Keratinocyte (primary cell): ENCODE measurements at regions not wholly inside any gene's neighbourhood (a gene's known extent, or its start where the extent isn't known, plus 50 kb on each side); places are given as distances from the start of the nearest gene placed in this dataset.

Source experiments
- DNase-seq: peaks from one replicate; pipeline ENCODE4 v3.0.0-alpha.2; 2011; ENCODE audit warnings: low read depth, missing footprints, low spot score
- FAIRE-seq: peaks from 2 replicates; lab custom pipeline; 2011; peaks lifted over from hg19 to GRCh38; lab: Jason Lieb, UNC
- H2AFZ ChIP-seq: 2 replicates; pipeline ENCODE4 v1.6.0; 2012; ENCODE audit warnings: low read length, control low read depth, inconsistent platforms; ENCODE audit not compliant: control insufficient read depth
- H3K27ac ChIP-seq: 2 replicates; pipeline ENCODE4 v1.5.1; 2011; ENCODE audit warnings: low read length; ENCODE audit not compliant: control insufficient read depth, insufficient read depth
- H3K27me3 ChIP-seq: 3 replicates; pipeline ENCODE4 v1.6.0; 2011; ENCODE audit warnings: low read length; ENCODE audit not compliant: control insufficient read depth, insufficient read depth; ENCODE audit errors: extremely low read depth
- H3K36me3 ChIP-seq, 2 experiments: 2 replicates in 1 of 2; 3 replicates in 1 of 2; pipeline ENCODE4 v1.5.1; 2011; ENCODE audit warnings: low read length in 2 of 2, mild to moderate bottlenecking in 1 of 2; ENCODE audit not compliant: control insufficient read depth in 2 of 2, insufficient read depth in 2 of 2; ENCODE audit errors: extremely low read depth in 1 of 2
- H3K4me1 ChIP-seq: 3 replicates; pipeline ENCODE4 v1.5.1; 2011; ENCODE audit warnings: low read length; ENCODE audit not compliant: control insufficient read depth, insufficient read depth; ENCODE audit errors: extremely low read depth
- H3K4me2 ChIP-seq: 3 replicates; pipeline ENCODE4 v1.6.0; 2011; ENCODE audit warnings: low read depth, low read length; ENCODE audit not compliant: control insufficient read depth, insufficient read depth; ENCODE audit errors: extremely low read depth
- H3K4me3 ChIP-seq, 3 experiments: fragments of 200-600 bp in 1 of 3; sonication (generic) in 1 of 3; 2 replicates in 2 of 3; 3 replicates in 1 of 3; pipeline ENCODE4 v1.5.1; 2011 to 2016; ENCODE audit warnings: low read length in 3 of 3, mild to moderate bottlenecking in 3 of 3, control low read depth in 2 of 3, inconsistent platforms in 1 of 3, low read depth in 1 of 3, mixed read lengths in 1 of 3, mixed run types in 1 of 3, moderate library complexity in 1 of 3; ENCODE audit not compliant: control insufficient read depth in 2 of 3, insufficient read depth in 2 of 3; ENCODE audit errors: extremely low read depth in 1 of 3
- H3K79me2 ChIP-seq: 2 replicates; pipeline ENCODE4 v1.6.0; 2012; ENCODE audit warnings: low read length; ENCODE audit not compliant: control insufficient read depth, insufficient read depth
- H3K9ac ChIP-seq: 3 replicates; pipeline ENCODE4 v1.6.0; 2011; ENCODE audit warnings: low read length; ENCODE audit not compliant: control insufficient read depth, insufficient read depth; ENCODE audit errors: extremely low read depth
- H3K9me1 ChIP-seq: 3 replicates; pipeline ENCODE4 v1.6.0; 2011; ENCODE audit warnings: low read length; ENCODE audit not compliant: control insufficient read depth, insufficient read depth; ENCODE audit errors: extremely low read depth
- H3K9me3 ChIP-seq: 2 replicates; pipeline ENCODE4 v1.5.1; 2012; ENCODE audit warnings: low read depth, low read length; ENCODE audit not compliant: control insufficient read depth
- H4K20me1 ChIP-seq: 3 replicates; pipeline ENCODE4 v1.6.0; 2011; ENCODE audit warnings: low read length; ENCODE audit not compliant: control insufficient read depth, insufficient read depth; ENCODE audit errors: extremely low read depth
- CTCF ChIP-seq, 3 experiments: IDR thresholded peaks in 1 of 3; conservative IDR thresholded peaks in 1 of 3; optimal IDR thresholded peaks in 1 of 3; 2 replicates in 2 of 3; 3 replicates in 1 of 3; pipeline versions ENCODE3 to v1.5.1; 2011; ENCODE audit warnings: low read length in 3 of 3, mild to moderate bottlenecking in 3 of 3, moderate library complexity in 2 of 3, control low read depth in 1 of 3, inconsistent platforms in 1 of 3; ENCODE audit not compliant: insufficient read depth in 2 of 3; ENCODE audit errors: extremely low read depth in 1 of 3
- EZH2 ChIP-seq: IDR thresholded peaks from one replicate; pipeline ENCODE4 v1.6.1; 2012; ENCODE audit warnings: inconsistent platforms, mild to moderate bottlenecking, low read length, moderate library complexity
- dilution Hi-C: fragments of 300-500 bp; cut with MboI; formaldehyde crosslinking; loops from one replicate; pipeline ENCODE4 v1.7.0; 2020; ENCODE audit warnings: low sequenced_read_pairs; ENCODE audit not compliant: extremely low pct_ligation_motif_present

GRCh38 chr11:37511425-37511933 lies 913.4 kb upstream of the RAG2 start:
- DNase-seq = peak; percentile 23
- Histone ChIP-seq H3K79me2 (no peaks in the 10 kb centered on the region), H2AFZ (peak overlapping the region; percentile 33), H3K36me3 (no peaks in the 10 kb centered on the region), H4K20me1 (no peaks in the 10 kb centered on the region), H3K4me2 (peak overlapping the region; percentile 44), H3K27me3 (no peaks in the 10 kb centered on the region), H3K9me1 (no peaks in the 10 kb centered on the region), H3K4me3 (peak overlapping the region in 1 of 3 experiments; percentile 18), H3K4me1 (peaks cover 23% of the 10 kb centered on the region), H3K27ac (peak overlapping the region; percentile 70), H3K9ac (peak overlapping the region; percentile 47), H3K9me3 (no peaks in the 10 kb centered on the region)
- dilution Hi-C loops = no loop called here
- no peak for TF ChIP-seq CTCF (optimal IDR thresholded peaks at IDR 0.05 in 1 of 3, IDR thresholded peaks at IDR 0.05 in 1 of 3, conservative IDR thresholded peaks at IDR 0.05 in 1 of 3; ENCODE audit: extremely low read depth in 1 of 3, insufficient read depth in 2 of 3, low read length in 3 of 3)
- TF ChIP-seq EZH2 = no peak
- peak; percentile 66 for FAIRE-seq

- no peak overlapping the region for H3K27ac ChIP-seq
- no peak overlapping the region for H3K9ac ChIP-seq
- dilution Hi-C loops = no loop called here
- H2AFZ ChIP-seq = no peak overlapping the region
- no peaks in the 10 kb centered on the region for H3K79me2 ChIP-seq
- H3K36me3 ChIP-seq = no peaks in the 10 kb centered on the region
- no peak overlapping the region for H3K4me2 ChIP-seq
- FAIRE-seq (no peak), DNase-seq (no peak)
- no peaks in the 10 kb centered on the region for H3K9me3 ChIP-seq
- no peak overlapping the region for H3K4me3 ChIP-seq
- peaks cover 33% of the 10 kb centered on the region for H3K4me1 ChIP-seq
- TF ChIP-seq EZH2 (no peak), CTCF (optimal IDR thresholded peaks at IDR 0.05 in 1 of 3, IDR thresholded peaks at IDR 0.05 in 1 of 3, conservative IDR thresholded peaks at IDR 0.05 in 1 of 3; ENCODE audit: extremely low read depth in 1 of 3, insufficient read depth in 2 of 3, low read length in 3 of 3) (no peak)
- H3K27me3 ChIP-seq = no peaks in the 10 kb centered on the region
- H3K9me1 ChIP-seq = no peaks in the 10 kb centered on the region
- H4K20me1 ChIP-seq = no peaks in the 10 kb centered on the region
These were observed 911.5 kb upstream of the RAG2 start for GRCh38 chr11:37509506-37509905.
